Endothelial cell of umbilical vein (primary cell): ENCODE measurements at regions not wholly inside any gene's neighbourhood (a gene's known extent, or its start where the extent isn't known, plus 50 kb on each side); places are given as distances from the start of the nearest gene placed in this dataset.

Experiments used
- BruUV-seq: library from RNA; stranded (reverse); fragments of 400-500 nt; replicated peaks from 2 replicates; lab custom pipeline; 2021; lab: Mats Ljungman, UMichigan
- CTCF ChIA-PET: fragments of 300-600, 350-600 bp; sonication (Branson Sonifier 250); formaldehyde crosslinking; loops from one replicate; lab custom pipeline; 2021; ENCODE audit warnings: antibody characterized with exemption, inconsistent platforms; lab: Charles Lee
- POLR2A ChIA-PET: fragments of 300-600, 350-600 bp; sonication (Branson Sonifier 250); formaldehyde crosslinking; loops from one replicate; lab custom pipeline; 2021; ENCODE audit warnings: antibody characterized with exemption, inconsistent platforms; lab: Charles Lee
- DNase-seq: peaks from one replicate; pipeline ENCODE4 v3.0.0-alpha.2; 2011; ENCODE audit warnings: low read depth, low spot score
- FAIRE-seq: peaks from 2 replicates; lab custom pipeline; 2011; peaks lifted over from hg19 to GRCh38; lab: Jason Lieb, UNC
- H2AFZ ChIP-seq: 2 replicates; pipeline ENCODE4 v1.6.0; 2012; ENCODE audit warnings: low read depth, low read length, control low read depth, inconsistent platforms
- H3K27ac ChIP-seq: 2 replicates; pipeline ENCODE4 v1.5.1; 2011; ENCODE audit warnings: low read depth, mild to moderate bottlenecking, control low read depth, low read length, moderate library complexity; ENCODE audit not compliant: insufficient read depth
- H3K27me3 ChIP-seq, 2 experiments: 2 replicates each; pipeline versions ENCODE4 v1.6.0 to v1.6.1; 2011; ENCODE audit warnings: low read length in 2 of 2, mixed read lengths in 1 of 2; ENCODE audit not compliant: control insufficient read depth in 2 of 2, insufficient read depth in 2 of 2
- H3K36me3 ChIP-seq, 2 experiments: 2 replicates in 1 of 2; 3 replicates in 1 of 2; pipeline ENCODE4 v1.5.1; 2011; ENCODE audit warnings: low read length in 2 of 2, mild to moderate bottlenecking in 1 of 2, moderate library complexity in 1 of 2; ENCODE audit not compliant: control insufficient read depth in 2 of 2, insufficient read depth in 2 of 2; ENCODE audit errors: extremely low read depth in 1 of 2
- H3K4me1 ChIP-seq: 3 replicates; pipeline ENCODE4 v1.5.1; 2011; ENCODE audit warnings: mild to moderate bottlenecking, low read length; ENCODE audit not compliant: control insufficient read depth, insufficient read depth; ENCODE audit errors: extremely low read depth
- H3K4me2 ChIP-seq: 2 replicates; pipeline ENCODE4 v1.6.1; 2011; ENCODE audit warnings: low read length, control low read depth, mixed read lengths; ENCODE audit not compliant: insufficient read depth
- H3K4me3 ChIP-seq, 3 experiments: fragments of 200-600 bp in 1 of 3; sonication (generic), shearing (Covaris generic) in 1 of 3; replicated peaks in 1 of 3; 2 replicates each; pipeline ENCODE4 v1.5.1; 2011 to 2016; ENCODE audit warnings: control low read depth in 3 of 3, low read length in 3 of 3, mild to moderate bottlenecking in 2 of 3, inconsistent platforms in 1 of 3, low read depth in 1 of 3, moderate library complexity in 1 of 3; ENCODE audit not compliant: insufficient read depth in 1 of 3
- H3K79me2 ChIP-seq: 2 replicates; pipeline ENCODE4 v1.6.0; 2012; ENCODE audit warnings: low read length, inconsistent platforms; ENCODE audit not compliant: control insufficient read depth, insufficient read depth
- H3K9ac ChIP-seq: replicated peaks from 2 replicates; pipeline ENCODE3; 2011; ENCODE audit warnings: low read length, control low read depth; ENCODE audit not compliant: insufficient read depth; ENCODE audit errors: extremely low read depth
- H3K9me1 ChIP-seq: replicated peaks from 3 replicates; pipeline ENCODE4 v1.6.0; 2011; ENCODE audit warnings: mild to moderate bottlenecking, low read length; ENCODE audit not compliant: control insufficient read depth, insufficient read depth; ENCODE audit errors: extremely low read depth
- H3K9me3 ChIP-seq: replicated peaks from 2 replicates; pipeline ENCODE4 v1.5.1; 2012; ENCODE audit warnings: low read length, inconsistent platforms; ENCODE audit not compliant: control insufficient read depth, insufficient read depth
- H4K20me1 ChIP-seq: replicated peaks from 2 replicates; pipeline ENCODE3; 2011; ENCODE audit warnings: mild to moderate bottlenecking, low read length; ENCODE audit not compliant: control insufficient read depth, insufficient read depth; ENCODE audit errors: extremely low read depth
- CTCF ChIP-seq, 2 donors: IDR thresholded peaks; 1 replicate in 1 of 2; 2 replicates in 1 of 2; pipeline ENCODE4 v1.5.1; 2011; ENCODE audit warnings: low read length in 2 of 2, mild to moderate bottlenecking in 2 of 2, moderate library complexity in 2 of 2, control low read depth in 1 of 2, inconsistent platforms in 1 of 2, low read depth in 1 of 2; ENCODE audit not compliant: insufficient read depth in 1 of 2; ENCODE audit errors: extremely low read depth in 1 of 2
- EZH2 ChIP-seq: IDR thresholded peaks from 2 replicates; pipeline ENCODE4 v1.6.1; 2012; ENCODE audit warnings: borderline replicate concordance, low read depth, mild to moderate bottlenecking, moderate library complexity, low read length, inconsistent platforms; ENCODE audit not compliant: severe bottlenecking
- FOS ChIP-seq: IDR thresholded peaks from 2 replicates; pipeline ENCODE4 v1.6.1; 2011; ENCODE audit warnings: mild to moderate bottlenecking, low read length, moderate library complexity, borderline replicate concordance; ENCODE audit not compliant: insufficient read depth
- GATA2 ChIP-seq: IDR thresholded peaks from 2 replicates; pipeline ENCODE4 v1.7.0; 2011; ENCODE audit warnings: low read depth, mild to moderate bottlenecking, moderate library complexity, mixed read lengths, low read length; ENCODE audit not compliant: insufficient read length, insufficient read depth
- JUN ChIP-seq: IDR thresholded peaks from 2 replicates; pipeline ENCODE4 v1.6.1; 2011; ENCODE audit warnings: borderline replicate concordance, low read depth; ENCODE audit not compliant: insufficient read length, insufficient read depth
- MYC ChIP-seq: IDR thresholded peaks from one replicate; pipeline ENCODE4 v1.6.1; 2011; ENCODE audit warnings: mild to moderate bottlenecking, low read depth, low read length
- POLR2A ChIP-seq: IDR thresholded peaks from 2 replicates; pipeline ENCODE4 v1.6.1; 2012; ENCODE audit warnings: low read depth, mild to moderate bottlenecking, control low read depth, low read length
- POLR2AphosphoS5 ChIP-seq: IDR thresholded peaks from 2 replicates; pipeline ENCODE4 v1.6.1; 2012; ENCODE audit warnings: low read depth, mild to moderate bottlenecking, control low read depth, low read length, moderate library complexity; ENCODE audit not compliant: insufficient read depth
- dilution Hi-C: fragments of 300-500 bp; cut with MboI; formaldehyde crosslinking; loops from one replicate; pipeline ENCODE4 v1.15.0; 2019; ENCODE audit warnings: low sequenced_read_pairs; ENCODE audit not compliant: extremely low pct_ligation_motif_present
- intact Hi-C: fragments of 100-400 bp; cut with micrococcal nuclease; formaldehyde crosslinking; loops from one replicate; pipeline ENCODE4 v1.10.0; 2022
- TF ChIP-seq, protein P1 (sequence below): IDR thresholded peaks from 2 replicates; pipeline ENCODE4 v1.6.1; 2011; ENCODE audit not compliant: insufficient read depth, insufficient read length

DNA sequence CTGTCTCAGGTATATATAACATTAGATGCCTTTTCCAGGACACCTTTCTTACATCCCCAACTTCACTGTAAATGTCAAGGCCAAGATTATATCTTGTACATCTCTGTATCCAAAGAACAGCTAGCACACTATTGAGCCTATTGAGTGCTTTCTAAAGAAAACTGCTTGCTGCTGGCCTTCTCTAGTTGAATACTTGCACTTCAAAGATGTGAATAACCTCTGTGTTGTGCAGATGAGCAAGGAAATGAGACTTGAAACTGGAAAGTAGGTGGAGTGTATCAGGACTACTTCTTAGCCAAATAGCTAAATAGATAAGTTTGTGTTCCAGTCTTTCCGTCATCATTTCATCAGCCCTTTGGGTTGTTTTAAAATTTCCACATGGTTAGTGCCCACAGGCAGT, 704.4 kb upstream of the AMOT start:
- H3K27ac ChIP-seq = no peak overlapping the region
- no peaks in the 10 kb centered on the region for H3K79me2 ChIP-seq
- H3K9me1 ChIP-seq = no peaks in the 10 kb centered on the region
- H3K4me1 ChIP-seq = no peaks in the 10 kb centered on the region
- no peak for DNase-seq
- FAIRE-seq = no peak
- CTCF ChIA-PET = no interaction called here
- POLR2A ChIA-PET = no interaction called here
- no peak overlapping the region for H2AFZ ChIP-seq
- no peak overlapping the region for H3K4me3 ChIP-seq
- H3K4me2 ChIP-seq = no peak overlapping the region
- intact Hi-C loops (no loop called here), dilution Hi-C loops (no loop called here)
- BruUV-seq = no TSS peak
- no peaks in the 10 kb centered on the region for H3K36me3 ChIP-seq
- no peaks in the 10 kb centered on the region for H3K9me3 ChIP-seq
- no peak overlapping the region for H3K9ac ChIP-seq
- no peaks in the 10 kb centered on the region for H3K27me3 ChIP-seq
- H4K20me1 ChIP-seq = no peaks in the 10 kb centered on the region
- TF ChIP-seq MYC (no peak), CTCF (IDR thresholded peaks at IDR 0.05; ENCODE audit: extremely low read depth in 1 of 2, insufficient read depth in 1 of 2, low read depth in 1 of 2, low read length in 2 of 2) (no peak), FOS (no peak), JUN (no peak), POLR2A (no peak), POLR2AphosphoS5 (no peak), GATA2 (no peak), EZH2 (no peak)
- TF ChIP-seq, protein P1, sequence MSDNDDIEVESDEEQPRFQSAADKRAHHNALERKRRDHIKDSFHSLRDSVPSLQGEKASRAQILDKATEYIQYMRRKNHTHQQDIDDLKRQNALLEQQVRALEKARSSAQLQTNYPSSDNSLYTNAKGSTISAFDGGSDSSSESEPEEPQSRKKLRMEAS = no peak
